ENCODE measurements at regions not wholly inside any gene's neighbourhood (a gene's known extent, or its start where the extent isn't known, plus 50 kb on each side); places are given as distances from the start of the nearest gene placed in this dataset.

- ATAC-seq (replicated peaks): no peak
- Mint-ChIP-seq H3K27me3 (no peaks in the 10 kb centered on the region), H3K36me3 (ENCODE audit: insufficient read depth) (no peaks in the 10 kb centered on the region), H3K9me3 (peaks cover 8 to 11% of the 10 kb centered on the region in 2 donors), H3K4me3 (no peak overlapping the region), H3K4me1 (ENCODE audit: low read depth in 2 of 2) (no peaks in the 10 kb centered on the region), H3K27ac (no peak overlapping the region)
- no peak for DNase-seq
Measured at GRCh38 chr3:81245501-81245900, 515.9 kb downstream of the GBE1 start.

- H3K9me3 Mint-ChIP-seq: peaks cover 7 to 14% of the 10 kb centered on the region in 2 donors
- ATAC-seq (replicated peaks): no peak
- H3K4me1 Mint-ChIP-seq (ENCODE audit: low read depth in 2 of 2): no peaks in the 10 kb centered on the region
- no peak overlapping the region for H3K4me3 Mint-ChIP-seq
- H3K27ac Mint-ChIP-seq: no peak overlapping the region
- H3K36me3 Mint-ChIP-seq (ENCODE audit: insufficient read depth): no peaks in the 10 kb centered on the region
- DNase-seq: no peak
- H3K27me3 Mint-ChIP-seq: no peaks in the 10 kb centered on the region
Measured at GRCh38 chr3:81245043-81245442, 516.4 kb downstream of the GBE1 start.

DNA sequence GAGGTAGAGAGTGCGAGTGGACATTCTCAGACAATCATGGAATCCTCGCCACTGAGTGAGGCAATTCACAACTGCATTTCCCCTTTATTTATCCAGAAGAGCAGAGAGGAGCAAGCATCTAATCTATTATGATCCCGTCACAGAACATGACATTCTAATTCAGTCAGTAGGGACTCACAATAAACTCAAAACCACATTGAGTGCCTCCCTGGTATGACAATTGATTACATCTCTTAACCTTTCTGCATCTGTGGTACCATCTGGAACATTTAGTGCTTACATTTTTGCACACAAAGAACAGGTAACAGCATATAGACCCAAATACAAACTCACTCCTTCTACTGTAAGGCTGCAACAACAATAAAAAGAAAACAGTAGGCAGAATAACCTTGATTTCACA is 517.2 kb downstream of the GBE1 start:
- H3K9me3 Mint-ChIP-seq: peaks cover 7 to 14% of the 10 kb centered on the region in 2 donors
- ATAC-seq (replicated peaks) (no peak), DNase-seq (no peak)
- H3K4me3 Mint-ChIP-seq: no peak overlapping the region
- H3K36me3 Mint-ChIP-seq (ENCODE audit: insufficient read depth): no peaks in the 10 kb centered on the region
- no peaks in the 10 kb centered on the region for H3K4me1 Mint-ChIP-seq (ENCODE audit: low read depth in 2 of 2)
- no peaks in the 10 kb centered on the region for H3K27me3 Mint-ChIP-seq
- H3K27ac Mint-ChIP-seq: no peak overlapping the region

- Mint-ChIP-seq H3K4me3 (no peak overlapping the region), H3K36me3 (ENCODE audit: insufficient read depth) (no peaks in the 10 kb centered on the region), H3K9me3 (peaks cover 5 to 6% of the 10 kb centered on the region in 2 donors), H3K27me3 (no peaks in the 10 kb centered on the region), H3K27ac (no peak overlapping the region), H3K4me1 (ENCODE audit: low read depth in 2 of 2) (no peaks in the 10 kb centered on the region)
- no peak for ATAC-seq (replicated peaks)
- DNase-seq: no peak
Measured at GRCh38 chr3:81242871-81243270, 518.6 kb downstream of the GBE1 start.

- Mint-ChIP-seq H3K27ac (no peak overlapping the region), H3K4me3 (no peak overlapping the region), H3K9me3 (peaks cover 9 to 12% of the 10 kb centered on the region in 2 donors), H3K36me3 (ENCODE audit: insufficient read depth) (no peaks in the 10 kb centered on the region), H3K4me1 (ENCODE audit: low read depth in 2 of 2) (no peaks in the 10 kb centered on the region), H3K27me3 (no peaks in the 10 kb centered on the region)
- ATAC-seq (replicated peaks) (no peak), DNase-seq (no peak)
Measured at GRCh38 chr3:81237181-81237580, 524.3 kb downstream of the GBE1 start.

DNA sequence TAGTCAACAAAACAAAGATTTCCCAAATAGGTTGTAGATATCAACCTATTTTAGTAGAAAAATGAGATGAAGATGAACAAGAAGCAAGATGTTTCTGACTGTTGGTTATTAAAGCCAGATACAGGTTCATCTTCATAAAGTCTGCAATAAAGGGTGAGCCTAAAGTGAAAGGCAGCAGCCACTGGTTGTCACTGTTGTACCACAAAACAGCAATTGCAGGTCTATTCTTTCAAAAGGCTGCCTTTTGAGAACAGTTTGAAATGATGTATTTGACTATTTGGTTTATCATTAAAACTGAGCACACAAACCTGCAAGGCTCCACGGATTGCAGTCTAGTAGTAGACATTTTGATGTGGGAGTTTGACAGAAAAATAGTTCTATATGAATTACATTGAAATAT is 543.4 kb downstream of the GBE1 start:
- Mint-ChIP-seq H3K4me3 (no peak overlapping the region), H3K4me1 (ENCODE audit: low read depth in 2 of 2) (no peaks in the 10 kb centered on the region), H3K36me3 (ENCODE audit: insufficient read depth) (no peaks in the 10 kb centered on the region), H3K27ac (no peak overlapping the region), H3K27me3 (no peaks in the 10 kb centered on the region), H3K9me3 (peaks cover 7 to 9% of the 10 kb centered on the region in 2 donors)
- no peak for ATAC-seq (replicated peaks)
- DNase-seq: no peak

GRCh38 chr3:81217101-81217500 is 544.3 kb downstream of the GBE1 start:
- Mint-ChIP-seq H3K9me3 (peaks cover 7 to 9% of the 10 kb centered on the region in 2 donors), H3K4me1 (ENCODE audit: low read depth in 2 of 2) (no peaks in the 10 kb centered on the region)

DNA sequence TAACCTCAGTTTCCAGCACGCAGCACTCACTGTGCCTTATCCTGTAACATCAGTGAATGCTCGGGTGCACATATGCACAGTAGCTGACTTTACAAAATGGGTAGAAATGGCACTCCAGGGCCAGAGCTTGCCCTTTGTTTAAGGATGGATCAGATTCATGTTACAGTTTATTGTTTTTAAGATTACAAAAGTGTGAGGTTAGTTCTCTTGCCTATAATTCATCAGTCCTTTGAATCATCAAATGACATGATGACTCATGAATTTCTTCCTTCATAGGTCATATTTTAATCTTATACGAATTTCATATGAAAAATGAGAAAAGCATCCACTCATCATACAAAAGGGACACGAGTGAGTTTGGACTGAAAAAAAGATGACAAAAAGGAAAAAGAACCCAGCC is 545.3 kb downstream of the GBE1 start:
- no peak overlapping the region for H3K27ac Mint-ChIP-seq
- no peak for ATAC-seq (replicated peaks)

More at GRCh38 chr3:81217101-81217500, 544.3 kb downstream of the GBE1 start:
- ATAC-seq (replicated peaks) (no peak), DNase-seq (no peak)
- Mint-ChIP-seq H3K4me3 (no peak overlapping the region), H3K27ac (no peak overlapping the region), H3K36me3 (ENCODE audit: insufficient read depth) (no peaks in the 10 kb centered on the region), H3K27me3 (no peaks in the 10 kb centered on the region)

DNA sequence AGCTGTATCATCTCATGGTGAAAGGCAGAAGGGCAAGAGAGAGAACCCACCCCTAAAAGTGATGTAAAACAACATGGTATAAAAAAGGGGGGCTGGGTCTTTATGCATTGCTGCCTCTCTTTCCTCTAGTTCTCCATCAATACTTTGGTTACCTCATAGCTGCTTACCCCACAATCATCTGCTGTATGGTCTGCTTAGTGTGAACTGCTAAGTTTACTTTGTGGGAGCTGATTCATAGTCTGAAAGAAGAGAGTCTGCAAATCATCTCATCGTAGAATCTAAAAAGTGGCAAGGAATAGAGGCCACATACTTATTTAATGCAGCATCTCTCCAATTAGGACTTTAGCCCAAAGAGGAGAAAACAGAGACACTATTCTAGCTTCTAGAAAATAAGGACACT is 546.8 kb downstream of the GBE1 start:
- no peak overlapping the region for H3K4me3 Mint-ChIP-seq
- H3K9me3 Mint-ChIP-seq: peaks cover 6 to 7% of the 10 kb centered on the region in 2 donors
- H3K27me3 Mint-ChIP-seq: no peaks in the 10 kb centered on the region
- no peak overlapping the region for H3K27ac Mint-ChIP-seq
- H3K4me1 Mint-ChIP-seq (ENCODE audit: low read depth in 2 of 2): no peaks in the 10 kb centered on the region
- no peak for ATAC-seq (replicated peaks)
- H3K36me3 Mint-ChIP-seq (ENCODE audit: insufficient read depth): no peaks in the 10 kb centered on the region
- no peak for DNase-seq

More for the DNA sequence above, 545.3 kb downstream of the GBE1 start:
- H3K4me3 Mint-ChIP-seq: no peak overlapping the region
- H3K9me3 Mint-ChIP-seq: peaks cover 7 to 9% of the 10 kb centered on the region in 2 donors
- no peaks in the 10 kb centered on the region for H3K27me3 Mint-ChIP-seq
- DNase-seq: no peak
- H3K4me1 Mint-ChIP-seq (ENCODE audit: low read depth in 2 of 2): no peaks in the 10 kb centered on the region
- H3K36me3 Mint-ChIP-seq (ENCODE audit: insufficient read depth): no peaks in the 10 kb centered on the region

- H3K4me1 Mint-ChIP-seq (ENCODE audit: low read depth in 2 of 2): no peaks in the 10 kb centered on the region
- ATAC-seq (replicated peaks): no peak
- H3K27me3 Mint-ChIP-seq: no peaks in the 10 kb centered on the region
- H3K9me3 Mint-ChIP-seq: peaks cover 3 to 15% of the 10 kb centered on the region in 2 donors
- no peak overlapping the region for H3K27ac Mint-ChIP-seq
- H3K36me3 Mint-ChIP-seq (ENCODE audit: insufficient read depth): peaks cover 2% of the 10 kb centered on the region
- H3K4me3 Mint-ChIP-seq: no peak overlapping the region
- DNase-seq: no peak
Measured at GRCh38 chr3:81199587-81199986, 561.9 kb downstream of the GBE1 start.

DNA sequence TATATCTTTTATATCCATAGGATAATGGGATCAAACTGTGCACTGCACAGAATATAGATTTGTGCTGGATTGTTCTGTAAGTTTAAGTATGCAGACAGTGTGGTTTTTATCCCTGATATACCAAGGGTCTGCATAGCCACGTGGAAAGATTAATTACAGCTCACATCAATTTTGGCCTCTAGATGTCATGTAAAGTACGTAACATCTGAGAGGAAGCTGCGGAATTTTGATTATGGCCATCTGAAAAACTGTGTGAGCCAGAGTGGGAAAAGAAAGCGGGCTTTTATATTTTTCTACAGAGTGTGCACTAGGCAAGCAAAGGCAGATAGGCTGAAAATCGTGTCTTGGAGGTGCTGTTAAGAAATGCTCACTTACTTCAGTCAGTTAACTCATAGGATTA is 562.7 kb downstream of the GBE1 start:
- Mint-ChIP-seq H3K27me3 (no peaks in the 10 kb centered on the region), H3K36me3 (ENCODE audit: insufficient read depth) (peaks cover 2% of the 10 kb centered on the region), H3K4me1 (ENCODE audit: low read depth in 2 of 2) (no peaks in the 10 kb centered on the region), H3K27ac (no peak overlapping the region), H3K4me3 (no peak overlapping the region), H3K9me3 (peaks cover 5 to 15% of the 10 kb centered on the region in 2 donors)
- no peak for DNase-seq
- no peak for ATAC-seq (replicated peaks)

GRCh38 chr3:81198216-81198615 is 563.2 kb downstream of the GBE1 start:
- no peak for ATAC-seq (replicated peaks)
- no peak overlapping the region for H3K27ac Mint-ChIP-seq

DNA sequence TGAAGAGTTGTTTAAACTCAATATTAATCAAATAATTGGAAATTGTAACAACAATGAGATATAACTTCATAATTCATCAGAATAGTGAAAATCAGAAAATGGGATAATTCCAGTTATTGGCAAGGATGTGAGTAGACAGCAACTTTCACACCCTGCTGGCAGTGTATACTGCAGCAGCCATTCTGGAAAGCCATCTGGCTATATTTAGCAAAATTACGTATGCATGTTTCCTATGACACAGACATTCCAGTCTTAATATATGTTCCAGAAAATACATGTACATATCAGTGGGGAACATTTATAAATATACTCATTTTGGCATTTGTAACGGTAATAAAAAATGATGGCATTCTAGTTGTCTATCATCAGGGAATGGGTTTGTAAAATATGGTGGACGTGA is 564.1 kb downstream of the GBE1 start:
- H3K27ac Mint-ChIP-seq: no peak overlapping the region
- H3K36me3 Mint-ChIP-seq (ENCODE audit: insufficient read depth): no peaks in the 10 kb centered on the region
- ATAC-seq (replicated peaks): no peak
- H3K4me3 Mint-ChIP-seq: no peak overlapping the region
- no peaks in the 10 kb centered on the region for H3K27me3 Mint-ChIP-seq
- H3K4me1 Mint-ChIP-seq (ENCODE audit: low read depth in 2 of 2): no peaks in the 10 kb centered on the region
- no peak for DNase-seq
- peaks cover 5 to 8% of the 10 kb centered on the region in 2 donors for H3K9me3 Mint-ChIP-seq

More at GRCh38 chr3:81198216-81198615, 563.2 kb downstream of the GBE1 start:
- Mint-ChIP-seq H3K4me1 (ENCODE audit: low read depth in 2 of 2) (no peaks in the 10 kb centered on the region), H3K36me3 (ENCODE audit: insufficient read depth) (no peaks in the 10 kb centered on the region), H3K9me3 (peaks cover 5 to 15% of the 10 kb centered on the region in 2 donors), H3K4me3 (no peak overlapping the region), H3K27me3 (no peaks in the 10 kb centered on the region)
- no peak for DNase-seq

GRCh38 chr3:81195478-81195877 is 566.0 kb downstream of the GBE1 start:
- DNase-seq (no peak), ATAC-seq (replicated peaks) (no peak)
- Mint-ChIP-seq H3K4me3 (no peak overlapping the region), H3K4me1 (ENCODE audit: low read depth in 2 of 2) (no peaks in the 10 kb centered on the region), H3K36me3 (ENCODE audit: insufficient read depth) (no peaks in the 10 kb centered on the region), H3K27me3 (no peaks in the 10 kb centered on the region), H3K27ac (no peak overlapping the region), H3K9me3 (peaks cover 0 to 5% of the 10 kb centered on the region in 2 donors)

DNA sequence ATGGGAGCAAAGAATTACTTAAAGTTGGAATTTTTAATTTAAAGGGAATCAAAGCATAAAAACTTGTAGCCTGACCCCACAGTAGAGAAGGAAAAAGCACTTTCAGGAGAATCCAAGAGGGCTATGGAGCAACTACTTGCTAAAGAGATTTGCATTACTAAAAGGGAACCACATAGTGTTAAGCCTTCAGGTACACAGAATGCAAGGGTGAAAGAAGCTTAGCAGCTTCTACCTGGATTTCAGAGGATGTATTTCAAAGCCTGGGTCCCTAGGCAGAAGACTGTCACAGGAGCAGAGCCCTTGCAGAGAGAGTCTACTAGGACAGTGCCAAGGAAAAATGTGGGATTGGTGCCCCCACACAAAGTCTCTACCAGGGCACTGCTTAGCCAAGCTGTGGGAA is 575.0 kb downstream of the GBE1 start:
- Mint-ChIP-seq H3K4me3 (no peak overlapping the region), H3K27ac (no peak overlapping the region), H3K9me3 (peaks cover 17 to 22% of the 10 kb centered on the region in 2 donors), H3K36me3 (ENCODE audit: insufficient read depth) (no peaks in the 10 kb centered on the region), H3K27me3 (no peaks in the 10 kb centered on the region), H3K4me1 (ENCODE audit: low read depth in 2 of 2) (no peaks in the 10 kb centered on the region)
- DNase-seq: no peak
- no peak for ATAC-seq (replicated peaks)

All from effector memory CD8-positive, alpha-beta T cell (primary cell).